Activated CD4-positive, CD25-positive, alpha-beta regulatory T cell treated with anti-CD3 and anti-CD28 coated beads, Interleukin-2, amount 50 U/mL, for 72 hours (primary cell): ENCODE measurements at regions not wholly inside any gene's neighbourhood (a gene's known extent, or its start where the extent isn't known, plus 50 kb on each side); places are given as distances from the start of the nearest gene placed in this dataset.

Experiments
- DNase-seq: peaks from one replicate; pipeline ENCODE4 v3.0.0; 2021

- DNase-seq = no peak
These were observed 728.9 kb upstream of the ARGLU1 start for GRCh38 chr13:107296804-107297203.

- no peak for DNase-seq
These were observed 727.6 kb upstream of the ARGLU1 start for GRCh38 chr13:107295416-107296140.

GRCh38 chr13:107293924-107294323 lies 726.0 kb upstream of the ARGLU1 start:
- DNase-seq = no peak

GRCh38 chr13:107291875-107292274 lies 723.9 kb upstream of the ARGLU1 start:
- DNase-seq = no peak

- no peak for DNase-seq
These were observed 721.6 kb upstream of the ARGLU1 start for GRCh38 chr13:107289540-107289939.

GRCh38 chr13:107284173-107284572 lies 716.2 kb upstream of the ARGLU1 start:
- no peak for DNase-seq

- DNase-seq = no peak
These were observed 710.0 kb upstream of the ARGLU1 start for GRCh38 chr13:107277911-107278310.

- no peak for DNase-seq
These were observed 709.0 kb upstream of the ARGLU1 start for GRCh38 chr13:107276936-107277335.

GRCh38 chr13:107275945-107276614 lies 708.1 kb upstream of the ARGLU1 start:
- DNase-seq = no peak

- no peak for DNase-seq
These were observed 707.4 kb upstream of the ARGLU1 start for GRCh38 chr13:107275312-107275711.

GRCh38 chr13:107271227-107271626 lies 703.3 kb upstream of the ARGLU1 start:
- DNase-seq = no peak

GRCh38 chr13:107266657-107267056 lies 698.7 kb upstream of the ARGLU1 start:
- no peak for DNase-seq

- DNase-seq = no peak
These were observed 690.8 kb upstream of the ARGLU1 start for GRCh38 chr13:107258599-107259187.

GRCh38 chr13:107254392-107254791 lies 686.5 kb upstream of the ARGLU1 start:
- DNase-seq = no peak

GRCh38 chr13:107252428-107252827 lies 684.5 kb upstream of the ARGLU1 start:
- no peak for DNase-seq

- DNase-seq = no peak
These were observed 684.1 kb upstream of the ARGLU1 start for GRCh38 chr13:107252021-107252420.

GRCh38 chr13:107251341-107251740 lies 683.4 kb upstream of the ARGLU1 start:
- no peak for DNase-seq

- DNase-seq = no peak
These were observed 682.7 kb upstream of the ARGLU1 start for GRCh38 chr13:107250628-107251027.

GRCh38 chr13:107244241-107244640 lies 676.3 kb upstream of the ARGLU1 start:
- no peak for DNase-seq

GRCh38 chr13:107242138-107242537 lies 674.2 kb upstream of the ARGLU1 start:
- DNase-seq = no peak

GRCh38 chr13:107241381-107241780 lies 673.4 kb upstream of the ARGLU1 start:
- no peak for DNase-seq

GRCh38 chr13:107239213-107239612 lies 671.3 kb upstream of the ARGLU1 start:
- DNase-seq = no peak

GRCh38 chr13:107238262-107238981 lies 670.5 kb upstream of the ARGLU1 start:
- no peak for DNase-seq
